ENCODE measurements at regions not wholly inside any gene's neighbourhood (a gene's known extent, or its start where the extent isn't known, plus 50 kb on each side); places are given as distances from the start of the nearest gene placed in this dataset.

DNA sequence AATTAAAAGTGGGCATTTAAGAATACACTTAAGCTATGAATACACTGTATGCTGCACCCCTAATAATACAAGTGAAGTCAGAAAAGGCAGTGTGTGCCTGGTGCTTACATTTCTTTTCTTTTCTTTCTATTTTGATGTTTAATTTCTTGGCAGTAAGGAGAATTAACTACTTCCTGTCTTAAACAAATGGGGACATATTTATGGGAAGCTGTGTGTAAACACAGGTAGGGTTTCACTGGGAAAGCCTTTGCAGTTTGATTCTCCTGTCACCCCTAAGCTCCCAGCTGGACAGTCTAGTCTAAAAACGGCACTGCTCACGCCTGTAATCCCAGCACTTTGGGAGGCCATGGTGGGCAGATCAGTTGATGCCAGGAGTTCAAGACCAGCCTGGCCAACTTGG lies 146.0 kb downstream of the MIS18A start:
- no peak for DNase-seq

DNA sequence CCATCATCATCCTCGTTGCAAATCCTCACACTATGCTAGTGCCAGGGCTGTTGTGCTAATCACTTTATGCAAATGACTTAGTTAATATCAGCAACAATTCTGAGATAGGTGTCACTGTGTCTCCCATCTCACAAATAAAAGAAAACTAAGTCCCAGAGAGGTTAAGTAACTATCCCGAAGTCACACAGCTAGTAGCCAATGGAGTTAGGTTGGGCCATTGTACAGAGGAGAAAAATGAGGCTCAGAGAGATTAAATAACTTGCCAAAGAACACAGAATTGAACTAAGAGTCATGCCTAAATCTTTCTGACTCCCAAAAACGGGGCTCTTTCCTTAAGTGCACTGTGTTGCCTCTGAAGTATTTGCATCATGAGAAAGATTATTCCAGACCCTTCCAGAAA lies 146.4 kb downstream of the MIS18A start:
- no peak for DNase-seq

DNA sequence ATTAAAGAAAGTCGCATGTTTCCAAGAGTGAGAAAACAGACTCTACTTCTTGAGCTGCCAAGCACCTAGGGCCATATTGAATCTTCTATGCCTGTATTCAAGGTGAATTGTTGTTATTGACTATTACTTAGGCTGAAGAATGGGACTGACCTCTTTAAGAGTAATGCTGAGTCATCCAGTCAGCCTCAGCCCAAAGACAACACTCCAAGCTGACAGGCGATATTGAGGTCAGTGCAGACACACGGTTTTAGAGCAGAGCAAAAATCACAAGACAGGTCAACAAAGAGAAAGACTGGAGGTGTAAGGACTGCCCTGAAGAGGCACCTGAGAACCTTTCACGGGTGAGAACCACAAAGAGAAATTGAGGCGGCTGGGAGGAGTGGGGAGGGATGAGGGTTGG lies 146.9 kb downstream of the MIS18A start:
- DNase-seq: no peak

DNA sequence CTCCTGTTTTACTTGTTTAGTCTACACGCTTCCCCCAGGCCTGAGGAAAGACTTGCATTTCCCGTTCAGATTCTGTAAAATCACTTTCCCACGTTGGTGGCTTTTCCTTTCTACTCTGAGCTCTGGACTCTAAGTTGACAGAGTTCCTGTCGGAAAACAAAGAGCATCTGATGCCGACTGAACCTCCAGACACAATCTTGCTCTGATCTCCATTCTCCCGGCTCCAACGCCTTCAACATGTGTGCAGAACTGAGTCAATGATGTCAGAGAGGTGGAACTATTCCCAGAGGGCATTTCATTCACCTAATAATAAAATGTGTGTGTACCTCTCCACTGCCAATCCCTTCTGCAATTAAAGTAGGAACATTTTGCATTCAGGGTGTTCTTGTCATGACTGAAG lies 147.7 kb downstream of the MIS18A start:
- DNase-seq: no peak

DNA sequence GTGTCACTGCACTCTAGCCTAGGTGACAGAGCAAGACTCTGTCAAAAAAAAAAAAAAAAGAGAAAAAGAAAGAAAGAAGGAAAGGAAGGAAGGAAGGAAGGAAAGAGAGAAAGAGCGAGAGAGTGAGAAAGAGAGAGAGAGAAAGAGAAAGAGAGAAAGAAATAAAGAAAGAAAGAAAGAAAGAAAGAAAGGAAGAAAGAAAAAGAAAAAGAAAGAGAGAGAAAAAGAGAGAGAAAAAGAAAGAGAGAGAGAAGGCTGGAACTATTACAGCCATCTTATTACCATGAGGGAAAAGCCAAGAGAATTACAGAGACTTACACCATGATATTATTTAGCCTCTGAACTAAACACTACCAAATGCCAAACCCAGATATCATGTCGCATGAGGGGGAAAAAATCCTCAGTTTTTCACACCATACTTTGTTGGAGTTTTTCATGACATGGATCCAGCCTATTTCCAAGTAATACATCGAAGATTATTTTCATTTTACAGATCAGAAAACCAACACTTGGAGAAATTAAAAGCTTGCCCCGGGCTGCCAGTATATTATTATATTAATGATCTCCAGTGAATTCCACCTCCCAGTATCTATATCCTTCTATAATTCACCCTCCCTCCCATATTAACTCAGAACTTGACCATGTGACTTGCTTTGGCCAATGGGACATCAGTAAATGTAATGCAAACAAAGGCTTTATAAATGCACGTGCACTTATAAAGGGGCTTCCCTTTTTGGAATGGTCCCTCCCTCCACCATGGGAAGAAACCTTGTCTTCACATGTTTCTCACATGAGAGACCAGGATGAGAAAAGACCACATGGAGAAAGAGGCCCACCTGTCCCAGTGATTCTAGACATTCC lies 148.6 kb downstream of the MIS18A start:
- no peak for DNase-seq

DNA sequence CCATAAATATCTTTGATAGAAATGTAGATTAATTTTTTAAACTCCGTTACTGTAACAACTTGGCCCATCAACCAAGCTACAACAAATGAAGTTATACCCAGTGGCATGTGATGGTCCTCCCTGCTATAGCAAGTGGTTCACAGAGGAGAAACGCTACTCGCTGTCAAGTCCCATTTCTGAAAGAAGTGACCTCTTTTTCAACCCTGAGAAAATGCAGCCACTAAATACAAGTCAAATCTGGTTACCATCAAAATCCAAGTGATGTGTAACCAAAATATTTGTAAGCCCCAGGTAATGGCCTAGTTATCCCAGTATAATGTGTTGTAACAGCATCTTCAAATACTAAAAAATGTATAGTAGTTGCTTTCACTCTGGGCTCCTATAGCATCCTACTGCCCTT lies 151.8 kb downstream of the MIS18A start:
- no peak for DNase-seq

DNA sequence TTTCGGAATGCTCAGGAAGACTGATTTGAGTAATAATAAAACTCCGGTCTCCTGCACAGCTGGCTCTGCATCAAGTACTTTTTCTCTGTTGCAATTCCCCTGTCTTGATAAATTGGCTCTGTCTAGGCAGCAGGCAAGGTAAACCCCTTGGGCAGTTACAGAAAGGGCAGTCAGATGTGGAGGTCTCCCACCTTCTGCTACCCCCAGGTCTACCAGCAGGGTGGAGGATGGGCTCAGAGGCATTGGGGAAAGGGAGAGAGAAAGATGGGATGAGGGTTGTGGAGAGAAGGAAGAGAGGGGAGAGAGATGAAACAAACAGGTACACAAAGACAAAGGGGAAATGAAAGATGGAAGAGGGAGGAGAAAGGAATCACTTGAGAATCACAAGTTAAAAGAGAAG lies 156.8 kb downstream of the MIS18A start:
- no peak for DNase-seq

DNA sequence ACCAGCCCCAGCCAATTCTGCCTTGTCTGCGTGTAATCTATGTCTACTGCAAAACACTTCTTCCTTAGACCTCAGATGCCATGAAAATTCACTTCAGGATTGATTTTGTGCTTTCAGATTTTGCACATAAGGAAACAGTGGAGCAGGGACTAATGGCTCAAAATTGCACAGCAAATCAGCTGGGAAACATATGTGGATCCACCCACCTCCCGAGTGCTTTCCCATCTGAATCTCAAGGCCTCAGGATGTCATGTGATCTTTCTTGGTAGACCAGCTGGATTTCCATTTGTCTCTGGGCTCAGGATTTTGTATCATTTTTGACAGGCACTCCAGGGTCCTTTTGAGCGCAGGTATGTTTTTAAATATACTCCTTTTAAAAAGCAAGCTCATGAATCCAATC lies 158.6 kb downstream of the MIS18A start:
- no peak for DNase-seq

DNA sequence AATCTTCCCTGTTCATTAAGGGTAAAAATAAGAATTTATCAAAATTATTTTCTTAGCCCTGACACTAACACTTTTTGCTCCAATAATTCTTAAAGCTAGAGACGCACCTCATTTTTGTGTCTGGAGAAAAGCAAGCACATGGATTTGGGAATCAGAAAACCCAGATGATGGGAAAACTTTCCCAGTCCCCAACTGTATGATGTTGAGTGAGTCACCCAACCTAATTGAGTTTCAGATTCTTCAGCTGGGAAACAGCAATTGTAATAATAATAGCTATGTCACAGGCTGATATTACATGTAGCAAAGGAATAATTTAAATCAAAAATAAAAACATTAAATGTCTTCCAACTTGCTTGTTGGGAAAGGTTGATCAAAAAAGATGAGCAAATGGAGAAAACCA lies 159.0 kb downstream of the MIS18A start:
- DNase-seq: no peak

DNA sequence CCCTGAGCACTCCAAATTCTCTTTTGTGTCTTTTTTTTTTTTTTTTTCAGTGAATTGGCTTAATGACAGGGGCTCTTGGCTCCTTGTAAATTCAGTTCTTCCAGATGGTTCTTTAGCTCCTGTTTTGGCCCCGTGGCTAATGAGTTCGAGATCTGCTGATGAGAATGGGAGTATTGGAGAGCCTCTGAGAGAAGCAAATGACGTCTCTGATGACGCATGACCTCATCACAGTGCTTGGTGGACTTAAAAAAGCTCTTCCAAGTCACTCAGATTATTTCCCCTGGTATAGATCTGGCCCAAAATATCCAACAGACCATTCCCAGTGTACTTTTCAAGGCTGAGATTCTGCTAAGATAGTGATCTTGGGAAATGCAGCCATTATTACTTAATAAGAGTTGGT lies 159.5 kb downstream of the MIS18A start:
- no peak for DNase-seq

DNA sequence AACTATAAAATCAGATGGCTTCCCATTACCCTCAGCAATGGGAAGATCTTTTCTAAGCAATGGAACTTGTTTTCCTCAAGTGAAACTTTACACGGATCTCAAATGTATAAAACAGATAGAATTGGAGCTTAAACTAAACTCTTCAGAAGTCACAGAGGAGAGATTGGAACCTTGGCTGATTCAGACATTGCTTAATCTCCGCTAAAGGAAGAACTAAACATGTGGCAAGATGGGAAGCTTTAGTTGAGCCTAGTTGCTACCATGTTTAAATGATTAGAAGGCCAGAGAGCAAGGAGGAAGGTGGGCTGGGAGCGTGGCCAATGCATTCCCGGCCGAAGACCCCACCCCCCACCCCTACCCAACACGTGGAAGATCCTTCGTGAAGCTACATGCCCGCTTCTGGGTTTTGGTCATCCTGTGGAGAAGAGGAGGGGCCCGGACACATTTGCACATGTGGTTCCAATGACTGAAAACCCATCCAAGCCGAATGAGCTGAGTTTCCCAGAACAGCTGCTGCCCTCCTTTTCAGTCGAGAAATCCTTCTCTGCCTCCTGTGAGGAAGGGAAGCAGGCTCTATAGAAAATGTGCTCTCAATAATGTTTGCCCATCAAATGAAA lies 164.3 kb downstream of the MIS18A start:
- DNase-seq: no peak

DNA sequence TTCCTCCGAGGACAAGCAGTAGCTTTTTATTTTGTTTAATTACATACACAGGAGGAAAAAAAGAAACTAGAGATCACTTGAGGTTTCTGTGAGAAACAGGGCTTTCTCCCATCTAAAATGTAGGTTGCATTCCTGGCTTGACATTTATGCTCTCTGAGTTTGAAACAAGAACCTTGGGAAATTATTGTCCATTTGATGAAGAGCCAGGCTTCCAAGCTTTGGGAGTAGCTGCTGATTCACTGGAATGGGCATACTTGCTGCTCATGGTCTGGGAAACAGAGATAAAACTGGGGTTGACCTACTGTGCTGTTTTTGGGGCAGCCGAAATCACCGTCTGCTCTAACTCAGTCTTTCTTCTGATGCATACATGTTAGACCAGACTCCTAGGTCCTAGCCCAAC lies 165.4 kb downstream of the MIS18A start:
- DNase-seq: no peak

DNA sequence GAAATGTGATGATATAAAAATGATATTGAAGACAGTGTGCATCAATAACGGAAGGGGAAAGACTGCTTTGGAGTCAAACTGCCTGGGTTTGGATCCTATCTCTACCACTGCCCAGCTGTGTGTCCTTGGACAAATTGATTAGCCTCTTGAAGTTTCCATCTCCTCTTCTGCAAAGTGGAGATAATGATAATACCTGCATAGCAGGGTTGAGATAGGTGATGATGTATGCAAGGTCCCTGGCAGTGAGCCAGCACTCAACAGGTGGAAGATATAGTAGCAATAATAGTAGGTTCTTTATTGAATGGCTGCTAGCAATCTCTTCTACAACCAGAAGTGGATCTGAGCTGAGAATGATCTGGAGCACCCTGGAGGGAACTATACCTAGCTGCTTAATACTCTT lies 166.7 kb downstream of the MIS18A start:
- DNase-seq: no peak

DNA sequence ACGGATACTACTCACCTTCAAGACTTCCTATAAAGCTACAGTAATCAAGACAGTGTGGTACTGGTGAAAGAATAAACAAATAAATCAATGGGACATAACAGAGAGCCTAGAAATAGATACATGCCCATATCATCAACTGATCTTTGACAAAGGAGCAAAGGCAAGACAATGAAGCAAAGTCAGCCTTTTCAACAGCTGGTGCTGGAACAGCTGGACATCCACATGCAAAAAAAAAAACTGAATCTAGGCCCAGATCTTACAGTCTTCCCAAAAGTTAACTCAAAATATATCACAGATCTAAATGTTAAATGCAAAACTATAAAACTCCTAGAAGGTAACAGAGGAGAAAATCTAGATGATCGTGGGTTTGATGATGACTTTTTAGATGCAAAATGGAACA lies 170.3 kb downstream of the MIS18A start:
- DNase-seq: no peak

DNA sequence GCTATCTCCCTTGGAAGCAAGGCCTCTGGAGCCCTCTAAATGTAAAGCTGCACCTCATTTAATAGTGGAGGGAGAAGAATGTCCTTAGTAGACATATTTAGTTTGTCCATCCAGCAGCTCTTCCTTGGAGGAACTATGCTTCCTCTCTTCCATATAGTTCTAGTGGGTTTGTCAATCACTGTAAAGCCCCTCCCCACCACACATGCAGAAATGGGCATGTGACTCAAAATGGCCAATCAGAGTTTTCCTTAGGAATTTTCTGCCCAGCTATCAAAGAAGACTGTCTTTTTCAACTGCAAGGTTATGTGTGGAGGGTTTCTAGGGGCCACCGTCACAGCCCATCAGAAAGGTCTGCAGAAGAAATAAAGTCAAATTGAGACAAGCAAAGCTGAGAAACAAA lies 175.5 kb downstream of the MIS18A start:
- no peak for DNase-seq

DNA sequence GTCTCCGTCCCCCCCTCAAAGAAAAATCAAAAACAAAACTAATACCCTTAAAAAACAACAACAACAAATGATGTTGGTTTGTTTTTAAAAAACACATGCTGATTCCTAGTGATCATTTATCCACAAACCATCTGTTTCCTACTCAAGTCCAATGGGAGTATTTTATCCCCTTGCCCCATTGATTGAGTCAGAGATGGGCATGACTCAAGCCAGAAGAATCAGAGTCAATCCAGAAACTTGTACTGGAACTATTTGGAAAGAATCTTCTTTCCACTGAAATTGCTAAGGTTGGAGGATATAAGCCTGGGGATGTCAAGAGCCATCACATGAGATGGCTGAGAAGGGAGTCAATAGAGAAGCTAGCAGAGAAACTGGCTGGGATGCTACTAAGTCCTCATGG lies 176.4 kb downstream of the MIS18A start:
- no peak for DNase-seq

DNA sequence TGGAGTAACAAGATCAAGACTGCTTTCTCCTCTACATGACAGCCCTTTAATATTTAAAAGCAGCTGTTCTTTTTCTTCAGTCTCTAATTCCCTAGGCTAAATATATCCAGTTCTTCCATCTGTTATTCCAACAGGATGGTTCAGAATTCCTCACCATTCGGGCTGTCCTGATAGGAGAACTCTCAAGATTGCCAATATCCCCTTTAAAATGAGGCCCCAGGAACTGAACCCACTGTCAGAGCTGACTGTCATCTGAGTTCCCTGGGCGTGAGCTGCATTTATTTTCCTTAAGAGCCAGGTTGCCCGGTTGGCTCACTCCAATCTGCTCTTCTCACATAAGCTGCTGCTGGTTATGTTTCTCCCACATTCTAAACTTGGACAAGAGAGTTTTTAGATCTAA lies 177.6 kb downstream of the MIS18A start:
- DNase-seq: no peak

DNA sequence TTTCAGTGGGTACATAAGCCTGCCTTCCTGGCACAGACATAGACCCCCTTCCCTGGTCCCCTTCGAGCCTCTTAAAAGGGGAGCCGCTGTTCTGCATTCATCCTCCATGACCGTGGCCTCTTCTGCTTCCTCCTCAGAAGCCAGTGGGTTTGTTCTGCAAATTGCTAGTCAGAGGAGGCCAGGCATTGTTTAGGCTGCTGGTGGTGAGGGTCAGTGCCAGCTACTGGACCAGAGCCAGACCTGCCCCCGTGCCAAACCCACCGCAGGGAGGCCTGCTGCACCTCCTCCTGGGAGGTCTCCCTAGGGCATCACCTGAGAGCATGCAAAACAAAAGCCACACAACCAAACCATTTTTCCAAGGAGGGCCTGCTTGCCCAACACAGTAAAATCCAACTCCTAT lies 178.4 kb downstream of the MIS18A start:
- no peak for DNase-seq

DNA sequence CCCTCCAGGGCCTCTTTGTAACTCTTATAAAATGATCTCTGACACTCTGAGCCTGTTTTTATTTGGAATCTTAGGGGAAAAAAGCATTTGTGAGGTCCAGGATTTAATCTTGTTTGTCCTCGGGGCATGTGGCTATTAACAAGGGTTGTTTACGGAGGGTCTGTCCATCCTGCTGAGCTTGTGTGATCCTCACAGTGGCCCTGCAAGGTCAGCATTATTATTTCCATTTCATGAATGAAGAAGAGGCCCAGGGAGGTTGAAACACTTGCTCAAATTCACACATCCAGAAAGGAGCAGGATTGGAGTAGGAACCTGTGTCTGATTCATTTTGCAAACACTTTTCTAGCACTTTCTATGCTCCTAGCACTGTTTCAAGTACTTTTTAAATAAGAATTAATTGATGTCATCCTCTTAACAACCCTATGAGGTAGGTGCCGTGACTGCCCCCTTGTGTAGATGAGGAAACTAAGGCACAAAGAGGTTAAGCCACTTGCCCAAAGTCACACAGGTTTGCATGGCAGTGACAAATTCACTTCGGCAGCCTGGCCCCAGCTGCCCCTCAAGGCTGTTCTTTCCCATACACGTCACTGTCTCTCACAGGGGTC lies 178.9 kb downstream of the MIS18A start:
- no peak for DNase-seq

DNA sequence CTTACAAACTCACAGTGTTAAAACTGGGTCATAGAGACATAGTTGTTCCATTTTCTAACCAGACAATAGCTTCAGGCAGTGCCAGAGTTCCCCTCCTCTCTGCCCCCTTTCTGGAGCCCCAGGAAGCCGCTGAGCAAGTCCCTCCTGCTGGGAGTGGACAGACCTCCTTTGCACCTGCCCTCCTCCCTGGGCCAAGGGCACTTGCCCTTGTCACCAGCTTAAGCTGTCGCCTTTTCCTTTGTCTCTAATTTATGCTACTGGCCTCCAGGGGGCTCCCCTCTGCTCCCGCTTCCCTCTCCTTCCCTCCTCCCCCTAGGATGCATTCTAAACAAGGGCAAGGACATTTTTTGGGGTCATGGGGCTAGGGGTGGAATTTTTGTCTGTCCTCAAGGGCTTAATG lies 182.4 kb downstream of the MIS18A start:
- no peak for DNase-seq

DNA sequence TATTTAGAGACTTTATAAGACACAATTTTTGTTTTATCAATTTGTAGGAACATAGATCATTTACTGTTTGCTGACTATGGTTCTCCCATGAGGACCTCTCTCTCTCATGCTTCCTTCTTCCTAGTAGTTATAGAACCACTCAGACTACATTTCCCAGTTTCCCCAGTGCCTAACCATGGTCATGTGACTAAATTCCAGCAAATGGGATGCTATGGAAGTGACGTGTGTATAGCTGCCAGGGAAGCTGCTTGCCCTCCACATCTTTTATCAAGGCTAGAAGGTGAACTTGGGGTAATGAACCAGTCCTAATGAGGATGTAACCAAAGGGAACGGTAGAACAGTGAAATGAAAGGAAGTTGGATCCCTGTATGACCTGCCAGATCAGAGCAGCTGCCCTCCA lies 184.0 kb downstream of the MIS18A start:
- DNase-seq: no peak

DNA sequence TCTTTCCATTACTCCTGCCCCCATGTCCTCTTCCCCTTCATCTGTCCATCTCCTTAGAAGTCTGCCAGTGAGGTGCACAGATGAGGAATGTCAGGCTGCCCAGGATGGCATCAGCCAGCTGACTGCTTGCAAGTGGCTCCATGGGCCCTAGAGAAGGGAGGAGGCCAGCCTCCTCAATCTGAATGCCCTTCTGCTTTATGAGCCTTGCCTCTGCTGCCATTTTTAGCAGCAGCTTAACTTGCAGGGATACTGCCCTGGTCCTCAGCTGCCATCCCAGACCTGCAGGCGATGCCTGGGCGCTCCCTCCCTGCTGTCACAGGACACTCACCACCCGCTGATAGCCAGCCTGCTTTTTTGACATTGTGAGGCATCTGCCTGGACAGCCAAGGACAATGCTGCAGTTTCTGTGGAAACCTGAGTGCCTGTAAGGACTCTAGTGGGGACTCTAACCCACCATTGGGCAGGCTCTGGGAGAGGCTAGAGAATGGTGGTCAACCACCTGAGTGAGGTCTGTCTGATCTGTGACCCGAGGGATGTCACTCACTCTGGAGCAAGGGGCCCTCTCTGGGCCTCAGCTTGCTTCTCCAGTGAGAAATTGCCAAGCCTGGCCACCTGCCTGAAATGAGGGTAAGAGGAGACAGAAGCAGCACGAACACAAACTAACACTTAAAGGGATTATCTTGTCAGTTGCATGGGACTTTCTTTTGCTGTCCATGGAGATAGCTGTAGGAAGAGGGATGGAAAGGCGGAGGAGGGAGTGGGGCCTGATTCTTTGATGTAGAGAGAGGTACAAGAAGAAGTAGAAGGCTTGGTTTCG lies 185.0 kb downstream of the MIS18A start:
- DNase-seq: no peak

DNA sequence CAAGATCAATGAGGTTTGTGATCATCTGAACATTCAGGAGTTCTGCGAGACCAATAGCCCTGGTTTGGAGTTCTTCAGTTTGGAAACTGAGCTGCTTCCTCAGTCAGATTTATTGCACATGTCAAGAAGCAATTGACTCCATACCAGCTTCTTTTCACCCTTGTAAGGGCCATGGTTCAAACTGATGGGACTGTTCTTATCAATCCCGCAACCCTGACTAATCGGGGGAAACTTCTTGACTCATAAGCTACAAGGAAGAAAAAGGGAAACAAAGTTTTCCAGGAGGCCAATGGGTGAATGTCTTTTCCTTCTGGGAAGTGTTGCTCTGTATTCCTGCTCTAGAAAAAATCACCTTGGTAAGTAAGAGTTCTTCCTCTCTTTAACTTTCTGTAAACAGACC lies 187.9 kb downstream of the MIS18A start:
- DNase-seq: no peak

DNA sequence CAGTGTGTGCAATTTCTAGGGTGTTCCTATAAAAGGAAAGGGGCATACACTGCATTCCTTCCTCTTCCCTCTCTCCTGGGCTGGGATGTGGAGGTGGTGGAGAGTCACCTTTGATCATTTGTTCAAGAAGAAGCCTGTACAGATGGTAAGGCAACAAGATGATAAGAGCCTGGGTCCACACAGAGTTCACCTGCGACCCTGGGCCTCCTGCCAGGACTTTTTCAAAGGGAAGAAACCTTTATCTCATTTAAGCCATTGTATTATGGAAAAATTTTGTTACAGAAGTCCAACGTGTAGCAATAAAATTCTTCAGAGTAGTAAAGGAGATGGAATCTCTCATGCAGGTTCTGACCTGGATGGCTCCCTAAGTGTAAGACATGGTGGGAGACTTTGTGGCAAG lies 189.1 kb downstream of the MIS18A start:
- no peak for DNase-seq

Data from right forelimb (tissue), 1 donor.